Body of pancreas (tissue), 4 donors: ENCODE measurements at regions not wholly inside any gene's neighbourhood (a gene's known extent, or its start where the extent isn't known, plus 50 kb on each side); places are given as distances from the start of the nearest gene placed in this dataset.

ENCODE experiments used
- ATAC-seq: fragments of 150-250 bp; one replicate; pipeline ENCODE4 v1.9.1; 2016
- DNase-seq, 4 donors: peaks; one replicate each; pipeline ENCODE4 v3.0.0-alpha.2; 2019
- H3K27ac ChIP-seq, 4 donors: fragments of 200-600 bp; sonication (generic); 1 replicate in 3 of 4; 2 replicates in 1 of 4; pipeline versions ENCODE4 v1.5.1 to v1.6.1; 2016 to 2019; ENCODE audit warnings: mild to moderate bottlenecking in 1 of 4, mixed read lengths in 1 of 4, moderate library complexity in 1 of 4
- H3K27me3 ChIP-seq, 2 donors: fragments of 200-600 bp; sonication (generic); one replicate each; pipeline ENCODE4 v1.6.0; 2016; ENCODE audit warnings: mild to moderate bottlenecking in 1 of 2
- H3K36me3 ChIP-seq, 2 donors: fragments of 200-600 bp; sonication (generic); replicated peaks in 1 of 2; 2 replicates each; pipeline ENCODE4 v1.5.1; 2016; ENCODE audit warnings: low read depth in 2 of 2; ENCODE audit not compliant: insufficient read depth in 1 of 2
- H3K4me1 ChIP-seq: fragments of 200-600 bp; sonication (generic); one replicate; pipeline ENCODE4 v1.6.0; 2016
- H3K4me3 ChIP-seq, 2 donors: fragments of 200-600 bp; sonication (generic); 1 replicate in 1 of 2; 2 replicates in 1 of 2; pipeline ENCODE4 v1.5.1; 2016 to 2019
- H3K9me3 ChIP-seq, 3 donors: fragments of 200-600 bp; sonication (generic); 1 replicate in 2 of 3; 2 replicates in 1 of 3; pipeline ENCODE4 v1.5.1; 2016
- CTCF ChIP-seq, 7 experiments: fragments of 450-650 bp in 4 of 7; fragments of 200-600 bp in 3 of 7; sonication (generic) in 3 of 7; IDR thresholded peaks; one replicate each; pipeline ENCODE4 v1.5.1; 2016 to 2019; ENCODE audit warnings: antibody characterized with exemption in 7 of 7
- POLR2A ChIP-seq, 3 donors: fragments of 450-650 bp; IDR thresholded peaks; one replicate each; pipeline ENCODE4 v1.6.1; 2016; ENCODE audit warnings: antibody characterized with exemption in 3 of 3, mild to moderate bottlenecking in 2 of 3
- WGBS, 2 donors: methylation state at CpG; one replicate each; pipeline ENCODE4 v1.1.5; 2017; 5-methylcytosine and 5-hydroxymethylcytosine counted together
- intact Hi-C: fragments of 100-400 bp; cut with DNase I; formaldehyde crosslinking; loops from one replicate; pipeline ENCODE4 v1.15.1; 2023

GRCh38 chr2:138390316-138390945 is 111.1 kb upstream of the SPOPL start:
- WGBS, 2 donors = 89 to 94% methylated on average over 7 of the region's 7 CpGs
- H3K36me3 ChIP-seq = no peaks in the 10 kb centered on the region
- no peak for TF ChIP-seq POLR2A (IDR thresholded peaks at IDR 0.05)
- TF ChIP-seq CTCF (IDR thresholded peaks at IDR 0.05) = no peak
- H3K9me3 ChIP-seq = no peaks in the 10 kb centered on the region
- intact Hi-C loops = no loop called here
- no peaks in the 10 kb centered on the region for H3K4me1 ChIP-seq
- DNase-seq = peak in 1 of 4 donors; percentile 25
- no peak overlapping the region for H3K4me3 ChIP-seq
- ATAC-seq = no peak
- H3K27ac ChIP-seq = no peak overlapping the region
- H3K27me3 ChIP-seq = no peaks in the 10 kb centered on the region

GRCh38 chr2:138391946-138392345 is 109.6 kb upstream of the SPOPL start:
- TF ChIP-seq POLR2A (IDR thresholded peaks at IDR 0.05) = no peak
- TF ChIP-seq CTCF (IDR thresholded peaks at IDR 0.05) = no peak
- H3K27ac ChIP-seq = no peak overlapping the region
- DNase-seq (no peak), ATAC-seq (no peak)
- H3K9me3 ChIP-seq = no peaks in the 10 kb centered on the region
- H3K4me3 ChIP-seq = no peak overlapping the region
- no peaks in the 10 kb centered on the region for H3K27me3 ChIP-seq
- H3K4me1 ChIP-seq = no peaks in the 10 kb centered on the region
- intact Hi-C loops = no loop called here
- H3K36me3 ChIP-seq = no peaks in the 10 kb centered on the region
- WGBS, 2 donors = 83 to 85% methylated on average over 5 of the region's 5 CpGs

GRCh38 chr2:138395565-138396306 is 105.8 kb upstream of the SPOPL start:
- H3K9me3 ChIP-seq = no peaks in the 10 kb centered on the region
- DNase-seq (peak in 1 of 4 donors; percentile 31), ATAC-seq (no peak)
- no peaks in the 10 kb centered on the region for H3K27me3 ChIP-seq
- H3K4me1 ChIP-seq = no peaks in the 10 kb centered on the region
- H3K27ac ChIP-seq = no peak overlapping the region
- no peak overlapping the region for H3K4me3 ChIP-seq
- TF ChIP-seq POLR2A (IDR thresholded peaks at IDR 0.05) = no peak
- TF ChIP-seq CTCF (IDR thresholded peaks at IDR 0.05) = no peak
- intact Hi-C loops = no loop called here
- no peaks in the 10 kb centered on the region for H3K36me3 ChIP-seq
- 67 to 74% methylated on average over 2 of the region's 2 CpGs for WGBS, 2 donors

- Histone ChIP-seq H3K4me1 (no peaks in the 10 kb centered on the region), H3K36me3 (no peaks in the 10 kb centered on the region), H3K27ac (no peak overlapping the region), H3K9me3 (no peaks in the 10 kb centered on the region), H3K4me3 (no peak overlapping the region), H3K27me3 (no peaks in the 10 kb centered on the region)
- ATAC-seq = no peak
- DNase-seq = no peak
- intact Hi-C loops = no loop called here
- WGBS, 2 donors = 78 to 100% methylated on average over 2 to 3 of the region's 3 CpGs
- TF ChIP-seq CTCF (IDR thresholded peaks at IDR 0.05) (no peak), POLR2A (IDR thresholded peaks at IDR 0.05) (no peak)
Measured at GRCh38 chr2:138396843-138397242, 104.7 kb upstream of the SPOPL start.
